H54 (cell line): ENCODE measurements at regions not wholly inside any gene's neighbourhood (a gene's known extent, or its start where the extent isn't known, plus 50 kb on each side); places are given as distances from the start of the nearest gene placed in this dataset.

Source experiments
- DNase-seq: peaks from one replicate; pipeline ENCODE4 v3.0.0; 2011; ENCODE audit warnings: low spot score, mixed read lengths; ENCODE audit not compliant: insufficient read length
- FAIRE-seq: peaks from 3 replicates; lab custom pipeline; 2011; peaks lifted over from hg19 to GRCh38; lab: Jason Lieb, UNC
- POLR2A ChIP-seq: IDR thresholded peaks from 2 replicates; pipeline ENCODE4 v1.6.1; 2011; ENCODE audit warnings: low read depth, mild to moderate bottlenecking, low read length

- no peak for FAIRE-seq
- TF ChIP-seq POLR2A: no peak
- DNase-seq: no peak
These were observed 1358.7 kb upstream of the SORCS1 start for GRCh38 chr10:108523016-108523800.

GRCh38 chr10:108521827-108522492, 1357.5 kb upstream of the SORCS1 start:
- DNase-seq: no peak
- no peak for FAIRE-seq
- no peak for TF ChIP-seq POLR2A

GRCh38 chr10:108515821-108516220, 1351.3 kb upstream of the SORCS1 start:
- TF ChIP-seq POLR2A: no peak
- DNase-seq: no peak
- FAIRE-seq: no peak

GRCh38 chr10:108500396-108500795, 1335.9 kb upstream of the SORCS1 start:
- DNase-seq: no peak

GRCh38 chr10:108496106-108496505, 1331.6 kb upstream of the SORCS1 start:
- no peak for TF ChIP-seq POLR2A
- FAIRE-seq (no peak), DNase-seq (no peak)

More at GRCh38 chr10:108500396-108500795, 1335.9 kb upstream of the SORCS1 start:
- no peak for FAIRE-seq
- TF ChIP-seq POLR2A: no peak

GRCh38 chr10:108490944-108491343, 1326.4 kb upstream of the SORCS1 start:
- no peak for DNase-seq
- TF ChIP-seq POLR2A: no peak
- no peak for FAIRE-seq

GRCh38 chr10:108471420-108471819, 1306.9 kb upstream of the SORCS1 start:
- DNase-seq (no peak), FAIRE-seq (no peak)
- TF ChIP-seq POLR2A: no peak

GRCh38 chr10:108469940-108470339, 1305.4 kb upstream of the SORCS1 start:
- no peak for TF ChIP-seq POLR2A
- DNase-seq: no peak
- FAIRE-seq: no peak

GRCh38 chr10:108465871-108466641, 1301.5 kb upstream of the SORCS1 start:
- no peak for TF ChIP-seq POLR2A
- DNase-seq (no peak), FAIRE-seq (no peak)

GRCh38 chr10:108462005-108462404, 1297.5 kb upstream of the SORCS1 start:
- DNase-seq: no peak
- no peak for TF ChIP-seq POLR2A
- FAIRE-seq: no peak

GRCh38 chr10:108454793-108455192, 1290.3 kb upstream of the SORCS1 start:
- FAIRE-seq: no peak

GRCh38 chr10:108454224-108454623, 1289.7 kb upstream of the SORCS1 start:
- TF ChIP-seq POLR2A: no peak

More at GRCh38 chr10:108454793-108455192, 1290.3 kb upstream of the SORCS1 start:
- no peak for DNase-seq
- TF ChIP-seq POLR2A: no peak

GRCh38 chr10:108453166-108453565, 1288.7 kb upstream of the SORCS1 start:
- FAIRE-seq: no peak
- no peak for DNase-seq
- TF ChIP-seq POLR2A: no peak

More at GRCh38 chr10:108454224-108454623, 1289.7 kb upstream of the SORCS1 start:
- DNase-seq (no peak), FAIRE-seq (no peak)

- no peak for DNase-seq
- no peak for TF ChIP-seq POLR2A
- FAIRE-seq: no peak
These were observed 1288.0 kb upstream of the SORCS1 start for GRCh38 chr10:108452533-108452932.
